Liver (tissue), 8 donors: ENCODE measurements at regions not wholly inside any gene's neighbourhood (a gene's known extent, or its start where the extent isn't known, plus 50 kb on each side); places are given as distances from the start of the nearest gene placed in this dataset.

Experiments used
- DNase-seq: peaks from one replicate; pipeline ENCODE4 v3.0.0-alpha.2; 2017; ENCODE audit warnings: low spot score
- H3K27ac ChIP-seq, 2 donors: one replicate each; pipeline ENCODE4 v1.7.0; 2013; ENCODE audit warnings: inconsistent platforms in 2 of 2, low read length in 2 of 2, control low read depth in 1 of 2, low read depth in 1 of 2, mild to moderate bottlenecking in 1 of 2
- H3K27me3 ChIP-seq, 4 donors: one replicate each; pipeline versions ENCODE4 v1.6.1 to v1.7.0; 2013; ENCODE audit warnings: low read length in 3 of 4, inconsistent platforms in 1 of 4, mild to moderate bottlenecking in 1 of 4, moderate library complexity in 1 of 4; ENCODE audit not compliant: control insufficient read depth in 4 of 4, insufficient read depth in 4 of 4
- H3K36me3 ChIP-seq, 4 donors: one replicate each; pipeline versions ENCODE4 v1.6.1 to v1.7.0; 2013; ENCODE audit warnings: low read length in 3 of 4, mild to moderate bottlenecking in 3 of 4, low read depth in 1 of 4, moderate library complexity in 1 of 4; ENCODE audit not compliant: control insufficient read depth in 4 of 4, insufficient read depth in 3 of 4
- H3K4me1 ChIP-seq, 4 donors: one replicate each; pipeline versions ENCODE4 v1.6.1 to v1.7.0; 2013; ENCODE audit warnings: low read length in 3 of 4, mild to moderate bottlenecking in 3 of 4, moderate library complexity in 1 of 4; ENCODE audit not compliant: control insufficient read depth in 4 of 4, insufficient read depth in 4 of 4
- H3K4me3 ChIP-seq, 3 donors: one replicate each; pipeline versions ENCODE4 v1.6.1 to v1.7.0; 2013; ENCODE audit warnings: low read length in 3 of 3, control low read depth in 1 of 3, low read depth in 1 of 3, mild to moderate bottlenecking in 1 of 3
- H3K9ac ChIP-seq, 2 donors: one replicate each; pipeline ENCODE4 v1.7.0; 2013; ENCODE audit warnings: low read length in 2 of 2, mild to moderate bottlenecking in 2 of 2, moderate library complexity in 2 of 2, control low read depth in 1 of 2, low read depth in 1 of 2
- H3K9me3 ChIP-seq, 4 donors: one replicate each; pipeline versions ENCODE4 v1.6.1 to v1.7.0; 2013; ENCODE audit warnings: low read length in 3 of 4; ENCODE audit not compliant: control insufficient read depth in 4 of 4
- ATF3 ChIP-seq: IDR thresholded peaks from 2 replicates; pipeline ENCODE4 v1.6.1; 2016; ENCODE audit warnings: antibody characterized with exemption
- CTCF ChIP-seq: fragments of 150-350 bp; IDR thresholded peaks from 2 replicates; pipeline ENCODE4 v1.5.1; 2017; ENCODE audit warnings: improper control_type of control experiment, low read depth, low read length; ENCODE audit not compliant: missing input control
- FOXA2 ChIP-seq: IDR thresholded peaks from 2 replicates; pipeline ENCODE4 v1.6.1; 2016; ENCODE audit warnings: antibody characterized with exemption
- GABPA ChIP-seq, 2 donors: IDR thresholded peaks in 1 of 2; conservative IDR thresholded peaks in 1 of 2; 2 replicates each; pipeline ENCODE4 v1.6.1; 2016; ENCODE audit warnings: antibody characterized with exemption in 2 of 2, mild to moderate bottlenecking in 1 of 2, moderate library complexity in 1 of 2
- HNF4A ChIP-seq, 2 donors: conservative IDR thresholded peaks; 2 replicates each; pipeline ENCODE4 v1.6.1; 2016; ENCODE audit warnings: antibody characterized with exemption in 2 of 2, mild to moderate bottlenecking in 2 of 2
- HNF4G ChIP-seq: IDR thresholded peaks from 2 replicates; pipeline ENCODE4 v1.6.1; 2016; ENCODE audit warnings: antibody characterized with exemption
- REST ChIP-seq: IDR thresholded peaks from 2 replicates; pipeline ENCODE4 v1.6.1; 2016; ENCODE audit warnings: antibody characterized with exemption, mild to moderate bottlenecking
- RXRA ChIP-seq, 2 donors: IDR thresholded peaks; 2 replicates each; pipeline ENCODE4 v1.6.1; 2017 to 2018; ENCODE audit warnings: antibody characterized with exemption in 2 of 2, mild to moderate bottlenecking in 1 of 2
- YY1 ChIP-seq: IDR thresholded peaks from 2 replicates; pipeline ENCODE4 v1.6.1; 2016; ENCODE audit warnings: antibody characterized with exemption, mild to moderate bottlenecking
- WGBS: extraction: QIAGEN DNeasy Blood & Tissue Kit; methylation state at CpG from one replicate; pipeline ENCODE4 v1.1.7; 2013; 5-methylcytosine and 5-hydroxymethylcytosine counted together
- TF ChIP-seq, protein P1 (sequence below): IDR thresholded peaks from 2 replicates; pipeline ENCODE4 v1.6.1; 2016; ENCODE audit warnings: antibody characterized with exemption
- TF ChIP-seq, protein P2 (sequence below): IDR thresholded peaks from 2 replicates; pipeline ENCODE4 v1.6.1; 2016; ENCODE audit warnings: antibody characterized with exemption
- donor health status: healthy.
- donor health status: healthy.
- donor health status: healthy.
- donor health status: healthy.
- donor health status: healthy.

DNA sequence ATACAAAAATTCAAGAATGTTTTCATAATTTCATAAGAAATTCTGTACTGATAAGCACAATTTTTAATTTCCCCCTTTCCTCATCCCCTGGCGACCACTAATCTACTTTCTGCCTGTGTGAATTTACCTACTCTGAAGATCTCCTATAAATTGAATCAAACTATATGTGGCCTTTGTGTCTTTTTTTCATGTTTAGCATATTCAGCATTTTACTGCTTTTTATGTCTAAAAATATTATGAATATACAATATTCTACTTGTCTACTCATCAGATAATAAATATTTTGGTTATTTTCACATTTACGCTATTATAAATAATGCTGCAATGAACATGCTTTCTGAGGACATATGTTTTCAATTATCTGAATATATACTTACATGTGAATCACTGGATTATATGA lies 144.8 kb downstream of the CYLC2 start:
- Histone ChIP-seq H3K9me3 (no peaks in the 10 kb centered on the region), H3K4me1 (no peaks in the 10 kb centered on the region), H3K27me3 (no peaks in the 10 kb centered on the region), H3K9ac (no peak overlapping the region), H3K4me3 (no peak overlapping the region), H3K36me3 (no peaks in the 10 kb centered on the region), H3K27ac (no peak overlapping the region)
- 68% methylated on average over 2 of the region's 2 CpGs for WGBS
- TF ChIP-seq YY1 (no peak), ATF3 (no peak)
- no peak for DNase-seq

DNA sequence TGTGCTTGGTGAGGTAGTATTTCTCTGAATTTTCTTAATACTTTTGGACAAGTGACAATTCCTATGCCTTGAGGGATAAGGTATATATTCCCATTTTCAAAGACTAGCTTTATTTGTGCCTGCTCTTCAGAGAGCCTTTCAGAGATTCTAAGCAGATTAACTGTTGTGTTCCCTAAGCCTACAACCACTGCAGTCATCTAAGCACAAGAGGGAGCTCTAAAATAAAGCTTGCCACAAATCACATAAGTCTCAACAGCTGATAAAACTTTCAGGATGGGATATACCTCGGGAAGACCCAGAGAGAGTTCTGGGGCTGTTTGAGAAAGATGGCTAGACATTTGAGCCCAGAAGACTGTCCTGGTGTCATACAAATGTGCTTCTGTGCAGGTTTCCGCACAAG lies 157.3 kb downstream of the CYLC2 start:
- no peak overlapping the region for H3K4me3 ChIP-seq
- H3K9me3 ChIP-seq: no peaks in the 10 kb centered on the region
- 59% methylated on average over 2 of the region's 2 CpGs for WGBS
- TF ChIP-seq GABPA (IDR thresholded peaks at IDR 0.05 in 1 of 2, conservative IDR thresholded peaks at IDR 0.05 in 1 of 2): no peak
- TF ChIP-seq RXRA (IDR thresholded peaks at IDR 0.05): no peak
- TF ChIP-seq REST: no peak
- no peak for TF ChIP-seq HNF4G
- TF ChIP-seq CTCF: no peak
- no peak for TF ChIP-seq HNF4A (conservative IDR thresholded peaks at IDR 0.05)
- TF ChIP-seq, protein P1, sequence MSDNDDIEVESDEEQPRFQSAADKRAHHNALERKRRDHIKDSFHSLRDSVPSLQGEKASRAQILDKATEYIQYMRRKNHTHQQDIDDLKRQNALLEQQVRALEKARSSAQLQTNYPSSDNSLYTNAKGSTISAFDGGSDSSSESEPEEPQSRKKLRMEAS: no peak
- TF ChIP-seq, protein P2, sequence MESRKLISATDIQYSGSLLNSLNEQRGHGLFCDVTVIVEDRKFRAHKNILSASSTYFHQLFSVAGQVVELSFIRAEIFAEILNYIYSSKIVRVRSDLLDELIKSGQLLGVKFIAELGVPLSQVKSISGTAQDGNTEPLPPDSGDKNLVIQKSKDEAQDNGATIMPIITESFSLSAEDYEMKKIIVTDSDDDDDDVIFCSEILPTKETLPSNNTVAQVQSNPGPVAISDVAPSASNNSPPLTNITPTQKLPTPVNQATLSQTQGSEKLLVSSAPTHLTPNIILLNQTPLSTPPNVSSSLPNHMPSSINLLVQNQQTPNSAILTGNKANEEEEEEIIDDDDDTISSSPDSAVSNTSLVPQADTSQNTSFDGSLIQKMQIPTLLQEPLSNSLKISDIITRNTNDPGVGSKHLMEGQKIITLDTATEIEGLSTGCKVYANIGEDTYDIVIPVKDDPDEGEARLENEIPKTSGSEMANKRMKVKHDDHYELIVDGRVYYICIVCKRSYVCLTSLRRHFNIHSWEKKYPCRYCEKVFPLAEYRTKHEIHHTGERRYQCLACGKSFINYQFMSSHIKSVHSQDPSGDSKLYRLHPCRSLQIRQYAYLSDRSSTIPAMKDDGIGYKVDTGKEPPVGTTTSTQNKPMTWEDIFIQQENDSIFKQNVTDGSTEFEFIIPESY: no peak
- TF ChIP-seq FOXA2: no peak
- no peak overlapping the region for H3K9ac ChIP-seq
- no peak for DNase-seq
- no peak overlapping the region for H3K27ac ChIP-seq
- H3K27me3 ChIP-seq: peaks cover 0 to 3% (median 0%) of the 10 kb centered on the region in 4 donors
- H3K4me1 ChIP-seq: no peaks in the 10 kb centered on the region
- H3K36me3 ChIP-seq: no peaks in the 10 kb centered on the region
